A549 (cell line): ENCODE measurements at regions not wholly inside any gene's neighbourhood (a gene's known extent, or its start where the extent isn't known, plus 50 kb on each side); places are given as distances from the start of the nearest gene placed in this dataset.

Source experiments
- ATAC-seq, 2 experiments: fragments of 200-7000 bp in 1 of 2; fragments of >200 bp in 1 of 2; cut with Nextera tagmentation in 1 of 2; cut with Tn5 transposase in 1 of 2; 3 replicates each; pipeline versions ENCODE4 v1.8.0 to v1.9.1; 2018 to 2020; ENCODE audit warnings: mild to moderate bottlenecking in 1 of 2, moderate library complexity in 1 of 2
- CTCF ChIA-PET: fragments of 300-600 bp; sonication (Branson Sonifier 250); formaldehyde crosslinking; extraction: SDS; loops from one replicate; lab custom pipeline; 2021; ENCODE audit warnings: antibody characterized with exemption, inconsistent platforms; lab: Yijun Ruan, JAX
- POLR2A ChIA-PET: fragments of 350-600 bp; formaldehyde crosslinking; extraction: SDS; loops from one replicate; lab custom pipeline; 2021; ENCODE audit warnings: antibody characterized with exemption, inconsistent platforms; lab: Yijun Ruan, JAX
- DNase-seq, 2 experiments: peaks; one replicate each; pipeline versions ENCODE4 v3.0.0 to v3.0.0-alpha.2; 2011 to 2016; ENCODE audit warnings: low read depth in 1 of 2, low spot score in 1 of 2
- FAIRE-seq: peaks from 2 replicates; lab custom pipeline; 2011; peaks lifted over from hg19 to GRCh38; lab: Jason Lieb, UNC
- H3K27ac ChIP-seq, 2 experiments: fragments of >200 bp; sonication (Bioruptor Twin); formaldehyde crosslinking; 3 replicates each; pipeline ENCODE4 v1.5.1; 2016 to 2017
- H3K4me1 ChIP-seq: fragments of >200 bp; sonication (Bioruptor Twin); formaldehyde crosslinking; 3 replicates; pipeline ENCODE4 v1.6.1; 2016
- H3K4me2 ChIP-seq: fragments of >200 bp; sonication (Bioruptor Twin); formaldehyde crosslinking; 3 replicates; pipeline ENCODE4 v1.6.1; 2016
- H3K4me3 ChIP-seq: fragments of >200 bp; sonication (Bioruptor Twin); formaldehyde crosslinking; 3 replicates; pipeline ENCODE4 v1.5.1; 2016
- H3K9me3 ChIP-seq: fragments of >200 bp; sonication (Bioruptor Twin); formaldehyde crosslinking; 3 replicates; pipeline ENCODE4 v1.6.1; 2016
- BHLHE40 ChIP-seq: IDR thresholded peaks from 2 replicates; pipeline ENCODE4 v1.6.1; 2012; ENCODE audit warnings: low read depth, low read length, inconsistent platforms
- CEBPB ChIP-seq, 2 experiments: fragments of >200 bp in 1 of 2; sonication (Bioruptor Twin) in 1 of 2; formaldehyde crosslinking in 1 of 2; IDR thresholded peaks; 2 replicates each; pipeline ENCODE4 v1.6.1; 2012 to 2016
- CHD2 ChIP-seq: fragments of 150-350 bp; IDR thresholded peaks from 2 replicates; pipeline ENCODE4 v1.6.1; 2014; ENCODE audit warnings: low read length; ENCODE audit not compliant: partially characterized antibody
- CHD4 ChIP-seq: fragments of 200-600 bp; sonication (generic); IDR thresholded peaks from 2 replicates; pipeline ENCODE4 v1.6.1; 2016; ENCODE audit warnings: antibody characterized with exemption, mild to moderate bottlenecking, borderline replicate concordance
- EHF ChIP-seq: fragments of 250-450 bp; sonication (Bioruptor Pico); IDR thresholded peaks from 2 replicates; pipeline ENCODE4 v1.5.0; 2020; ENCODE audit warnings: mild to moderate bottlenecking
- EP300 ChIP-seq, 2 experiments: fragments of >200 bp; sonication (Bioruptor Twin); formaldehyde crosslinking; IDR thresholded peaks; 2 replicates in 1 of 2; 3 replicates in 1 of 2; pipeline ENCODE4 v1.6.1; 2016 to 2017
- FOSB ChIP-seq: fragments of 250-450 bp; sonication (Bioruptor Pico); IDR thresholded peaks from 2 replicates; pipeline ENCODE4 v1.5.0; 2020; ENCODE audit warnings: mild to moderate bottlenecking, moderate library complexity
- FOSL2 ChIP-seq, 2 experiments: fragments of 450-650 bp in 1 of 2; fragments of >200 bp in 1 of 2; sonication (Bioruptor Twin) in 1 of 2; formaldehyde crosslinking; IDR thresholded peaks; 2 replicates each; pipeline versions ENCODE4 v1.5.0 to v1.6.1; 2016 to 2020; ENCODE audit warnings: mild to moderate bottlenecking in 1 of 2, moderate library complexity in 1 of 2
- HDAC2 ChIP-seq: fragments of 200-600 bp; sonication (generic); IDR thresholded peaks from 2 replicates; pipeline ENCODE4 v1.6.1; 2016
- MAFK ChIP-seq: fragments of 450-650 bp; IDR thresholded peaks from 2 replicates; pipeline ENCODE4 v1.6.1; 2014; ENCODE audit not compliant: partially characterized antibody
- NR3C1 ChIP-seq: fragments of >200 bp; sonication (Bioruptor Twin); formaldehyde crosslinking; IDR thresholded peaks from 3 replicates; pipeline ENCODE4 v1.6.1; 2017
- PHF8 ChIP-seq: fragments of 200-600 bp; sonication (generic); IDR thresholded peaks from 2 replicates; pipeline ENCODE4 v1.6.1; 2016; ENCODE audit warnings: low read depth, mild to moderate bottlenecking, antibody characterized with exemption, moderate library complexity, borderline replicate concordance
- POLR2AphosphoS2 ChIP-seq: conservative IDR thresholded peaks from 2 replicates; pipeline ENCODE4 v1.6.1; 2012; ENCODE audit warnings: low read length, improper control_type of control experiment, inconsistent platforms
- RARB ChIP-seq: fragments of 250-450 bp; sonication (Bioruptor Pico); IDR thresholded peaks from 2 replicates; pipeline ENCODE4 v1.8.0; 2021; ENCODE audit warnings: mild to moderate bottlenecking, moderate library complexity
- RCOR1 ChIP-seq: fragments of 150-350 bp; IDR thresholded peaks from 2 replicates; pipeline ENCODE4 v1.6.1; 2014; ENCODE audit warnings: antibody characterized with exemption, low read length, low read depth
- RFX5 ChIP-seq: fragments of 450-650 bp; IDR thresholded peaks from 2 replicates; pipeline ENCODE4 v1.7.1; 2014; ENCODE audit warnings: antibody characterized with exemption, mild to moderate bottlenecking, moderate library complexity
- RNF2 ChIP-seq: fragments of 200-600 bp; sonication (generic); IDR thresholded peaks from 2 replicates; pipeline ENCODE4 v1.6.1; 2016; ENCODE audit warnings: low read depth, mild to moderate bottlenecking, antibody characterized with exemption, moderate library complexity, borderline replicate concordance
- TP53 ChIP-seq: fragments of 250-450 bp; sonication (Bioruptor Pico); IDR thresholded peaks from 2 replicates; pipeline ENCODE4 v1.5.0; 2021; ENCODE audit warnings: mild to moderate bottlenecking, moderate library complexity
- ZC3H11A ChIP-seq: fragments of 450-650 bp; IDR thresholded peaks from 2 replicates; pipeline ENCODE4 v1.6.1; 2014; ENCODE audit warnings: antibody characterized with exemption, mild to moderate bottlenecking
- ZSCAN20 ChIP-seq: fragments of 250-450 bp; sonication (Bioruptor Pico); IDR thresholded peaks from 2 replicates; pipeline ENCODE4 v1.8.0; 2022; ENCODE audit warnings: mild to moderate bottlenecking, moderate library complexity
- WGBS: methylation state at CpG from one replicate; pipeline ENCODE4 v1.1.6; 2017; ENCODE audit errors: missing lambda C conversion rate; 5-methylcytosine and 5-hydroxymethylcytosine counted together
- TF ChIP-seq, protein P1 (sequence below): fragments of 150-350 bp; IDR thresholded peaks from 2 replicates; pipeline ENCODE4 v1.6.1; 2014; ENCODE audit warnings: low read depth, mild to moderate bottlenecking, low read length
- TF ChIP-seq, protein P2 (sequence below): fragments of >200 bp; sonication (Bioruptor Twin); formaldehyde crosslinking; IDR thresholded peaks from 3 replicates; pipeline ENCODE4 v1.6.1; 2016
- TF ChIP-seq, protein P3 (sequence below): fragments of >200 bp; sonication (Bioruptor Twin); formaldehyde crosslinking; IDR thresholded peaks from 3 replicates; pipeline ENCODE4 v1.5.1; 2016
- TF ChIP-seq, protein P4 (sequence below): IDR thresholded peaks from 2 replicates; pipeline ENCODE4 v1.6.1; 2012

DNA sequence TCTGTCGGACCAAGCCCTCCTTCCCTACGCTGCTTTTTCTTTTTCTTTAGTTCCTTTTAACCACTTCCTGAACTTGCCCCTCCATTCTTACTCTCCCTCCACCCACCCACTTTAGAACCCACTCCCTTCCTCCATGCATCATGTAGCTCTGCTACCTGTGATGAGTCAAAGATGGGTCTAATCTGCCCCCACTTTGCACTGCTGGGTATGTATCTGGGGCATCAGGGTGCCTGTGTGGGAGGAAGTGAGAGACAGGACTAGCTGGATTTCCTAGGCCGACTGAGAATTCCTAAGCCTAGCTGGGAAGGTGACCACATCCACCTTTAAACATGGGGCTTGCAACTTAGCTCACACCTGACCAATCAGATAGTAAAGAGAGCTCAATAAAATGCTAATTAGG lies 157.7 kb downstream of the SEC16B start:
- ChIA-PET CTCF (no interaction called here), POLR2A (no interaction called here)
- 18% methylated on average over 3 of the region's 3 CpGs for WGBS
- no peak for TF ChIP-seq FOSL2 (IDR thresholded peaks at IDR 0.05)
- no peak for TF ChIP-seq FOSL2 (CRISPR knock-in tag; IDR thresholded peaks at IDR 0.05)
- TF ChIP-seq MAFK, result peak; percentile 51
- DNase-seq (no peak), FAIRE-seq (no peak), ATAC-seq (no peak)
- H3K9me3 ChIP-seq, result no peaks in the 10 kb centered on the region
- no peak overlapping the region for H3K4me2 ChIP-seq
- H3K4me1 ChIP-seq, result no peaks in the 10 kb centered on the region
- no peak overlapping the region for H3K27ac ChIP-seq
- no peak overlapping the region for H3K4me3 ChIP-seq

DNA sequence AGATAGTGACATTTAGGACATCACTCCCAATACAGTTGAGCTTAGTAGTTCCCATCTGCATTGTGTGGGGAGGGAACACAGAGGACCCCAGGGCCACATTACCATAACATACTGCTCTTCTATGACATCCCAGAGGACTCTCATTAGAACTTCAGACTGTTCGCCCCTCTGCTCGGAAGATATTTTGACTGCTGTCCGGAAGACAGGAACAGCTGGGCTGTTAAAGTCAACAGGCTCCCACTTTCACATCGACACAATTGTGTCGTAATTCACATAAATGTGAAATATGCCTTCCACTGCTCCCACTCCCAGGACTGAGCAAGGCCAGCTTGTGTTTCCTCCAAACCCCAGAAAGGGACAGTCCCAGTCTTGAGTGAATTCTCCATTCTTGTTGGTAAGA lies 158.4 kb downstream of the SEC16B start:
- CTCF ChIA-PET, result no interaction called here
- no peak overlapping the region for H3K4me2 ChIP-seq
- no peaks in the 10 kb centered on the region for H3K9me3 ChIP-seq
- DNase-seq, result no peak
- H3K4me1 ChIP-seq, result no peaks in the 10 kb centered on the region
- no peak overlapping the region for H3K4me3 ChIP-seq
- TF ChIP-seq, protein P1, sequence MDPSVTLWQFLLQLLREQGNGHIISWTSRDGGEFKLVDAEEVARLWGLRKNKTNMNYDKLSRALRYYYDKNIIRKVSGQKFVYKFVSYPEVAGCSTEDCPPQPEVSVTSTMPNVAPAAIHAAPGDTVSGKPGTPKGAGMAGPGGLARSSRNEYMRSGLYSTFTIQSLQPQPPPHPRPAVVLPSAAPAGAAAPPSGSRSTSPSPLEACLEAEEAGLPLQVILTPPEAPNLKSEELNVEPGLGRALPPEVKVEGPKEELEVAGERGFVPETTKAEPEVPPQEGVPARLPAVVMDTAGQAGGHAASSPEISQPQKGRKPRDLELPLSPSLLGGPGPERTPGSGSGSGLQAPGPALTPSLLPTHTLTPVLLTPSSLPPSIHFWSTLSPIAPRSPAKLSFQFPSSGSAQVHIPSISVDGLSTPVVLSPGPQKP, result no peak
- TF ChIP-seq CHD4, result no peak
- no peak for TF ChIP-seq ZSCAN20
- TF ChIP-seq, protein P2, sequence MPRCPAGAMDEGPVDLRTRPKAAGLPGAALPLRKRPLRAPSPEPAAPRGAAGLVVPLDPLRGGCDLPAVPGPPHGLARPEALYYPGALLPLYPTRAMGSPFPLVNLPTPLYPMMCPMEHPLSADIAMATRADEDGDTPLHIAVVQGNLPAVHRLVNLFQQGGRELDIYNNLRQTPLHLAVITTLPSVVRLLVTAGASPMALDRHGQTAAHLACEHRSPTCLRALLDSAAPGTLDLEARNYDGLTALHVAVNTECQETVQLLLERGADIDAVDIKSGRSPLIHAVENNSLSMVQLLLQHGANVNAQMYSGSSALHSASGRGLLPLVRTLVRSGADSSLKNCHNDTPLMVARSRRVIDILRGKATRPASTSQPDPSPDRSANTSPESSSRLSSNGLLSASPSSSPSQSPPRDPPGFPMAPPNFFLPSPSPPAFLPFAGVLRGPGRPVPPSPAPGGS, result no peak
- TF ChIP-seq, protein P3, sequence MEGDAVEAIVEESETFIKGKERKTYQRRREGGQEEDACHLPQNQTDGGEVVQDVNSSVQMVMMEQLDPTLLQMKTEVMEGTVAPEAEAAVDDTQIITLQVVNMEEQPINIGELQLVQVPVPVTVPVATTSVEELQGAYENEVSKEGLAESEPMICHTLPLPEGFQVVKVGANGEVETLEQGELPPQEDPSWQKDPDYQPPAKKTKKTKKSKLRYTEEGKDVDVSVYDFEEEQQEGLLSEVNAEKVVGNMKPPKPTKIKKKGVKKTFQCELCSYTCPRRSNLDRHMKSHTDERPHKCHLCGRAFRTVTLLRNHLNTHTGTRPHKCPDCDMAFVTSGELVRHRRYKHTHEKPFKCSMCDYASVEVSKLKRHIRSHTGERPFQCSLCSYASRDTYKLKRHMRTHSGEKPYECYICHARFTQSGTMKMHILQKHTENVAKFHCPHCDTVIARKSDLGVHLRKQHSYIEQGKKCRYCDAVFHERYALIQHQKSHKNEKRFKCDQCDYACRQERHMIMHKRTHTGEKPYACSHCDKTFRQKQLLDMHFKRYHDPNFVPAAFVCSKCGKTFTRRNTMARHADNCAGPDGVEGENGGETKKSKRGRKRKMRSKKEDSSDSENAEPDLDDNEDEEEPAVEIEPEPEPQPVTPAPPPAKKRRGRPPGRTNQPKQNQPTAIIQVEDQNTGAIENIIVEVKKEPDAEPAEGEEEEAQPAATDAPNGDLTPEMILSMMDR, result no peak
- TF ChIP-seq TP53 (CRISPR knock-in tag), result no peak
- no peak for TF ChIP-seq HDAC2
- TF ChIP-seq, protein P4, sequence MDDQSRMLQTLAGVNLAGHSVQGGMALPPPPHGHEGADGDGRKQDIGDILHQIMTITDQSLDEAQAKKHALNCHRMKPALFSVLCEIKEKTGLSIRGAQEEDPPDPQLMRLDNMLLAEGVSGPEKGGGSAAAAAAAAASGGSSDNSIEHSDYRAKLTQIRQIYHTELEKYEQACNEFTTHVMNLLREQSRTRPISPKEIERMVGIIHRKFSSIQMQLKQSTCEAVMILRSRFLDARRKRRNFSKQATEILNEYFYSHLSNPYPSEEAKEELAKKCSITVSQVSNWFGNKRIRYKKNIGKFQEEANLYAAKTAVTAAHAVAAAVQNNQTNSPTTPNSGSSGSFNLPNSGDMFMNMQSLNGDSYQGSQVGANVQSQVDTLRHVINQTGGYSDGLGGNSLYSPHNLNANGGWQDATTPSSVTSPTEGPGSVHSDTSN, result no peak
- no peak for TF ChIP-seq RFX5
- no peak for TF ChIP-seq EP300 (IDR thresholded peaks at IDR 0.05)
- TF ChIP-seq NR3C1, result no peak
- no peak for TF ChIP-seq RNF2
- no peak for TF ChIP-seq ZC3H11A
- no peak for TF ChIP-seq EHF (CRISPR knock-in tag)
- no peak for TF ChIP-seq POLR2AphosphoS2
- no peak for TF ChIP-seq CHD2
- no peak for TF ChIP-seq RCOR1
- no peak for FAIRE-seq
- H3K27ac ChIP-seq, result no peak overlapping the region
- ATAC-seq, result no peak
- POLR2A ChIA-PET, result no interaction called here
- 44% methylated on average over 5 of the region's 5 CpGs for WGBS

DNA sequence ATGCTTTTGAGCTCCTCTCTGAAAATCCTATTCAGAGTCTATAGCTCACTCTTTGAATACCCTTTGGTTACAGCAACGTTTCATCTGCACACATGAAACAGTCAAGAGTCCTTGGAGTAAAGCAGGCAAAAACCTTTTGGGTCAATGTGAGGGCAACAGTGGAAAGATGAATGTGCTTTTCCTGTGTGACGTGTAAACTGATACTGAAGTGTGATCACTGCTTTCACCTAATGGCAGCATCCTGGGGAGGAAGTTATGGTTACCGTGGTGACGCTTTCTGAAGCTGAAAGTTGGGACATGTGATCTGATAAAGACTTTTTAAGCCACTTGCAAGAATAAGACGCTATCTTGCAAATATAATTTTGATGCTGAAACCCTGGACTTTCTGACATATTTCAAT lies 160.0 kb downstream of the SEC16B start:
- no peak for FAIRE-seq
- 4% methylated on average over 5 of the region's 5 CpGs for WGBS
- no peaks in the 10 kb centered on the region for H3K4me1 ChIP-seq
- no peak overlapping the region for H3K4me2 ChIP-seq
- no peaks in the 10 kb centered on the region for H3K9me3 ChIP-seq
- ChIA-PET POLR2A (no interaction called here), CTCF (no interaction called here)
- DNase-seq, result no peak
- no peak overlapping the region for H3K27ac ChIP-seq
- no peak overlapping the region for H3K4me3 ChIP-seq
- ATAC-seq, result no peak
- TF ChIP-seq RARB (CRISPR knock-in tag) (no peak), CEBPB (IDR thresholded peaks at IDR 0.05) (no peak), HDAC2 (no peak), FOSB (no peak), PHF8 (no peak), BHLHE40 (no peak), EHF (CRISPR knock-in tag) (no peak)
- TF ChIP-seq, protein P1, result no peak
